Astrocyte (in vitro differentiated cells and primary cell): ENCODE measurements at regions not wholly inside any gene's neighbourhood (a gene's known extent, or its start where the extent isn't known, plus 50 kb on each side); places are given as distances from the start of the nearest gene placed in this dataset.

Source experiments
- EZH2 ChIP-seq: IDR thresholded peaks from 2 replicates; pipeline ENCODE4 v1.6.1; 2012; ENCODE audit warnings: mild to moderate bottlenecking, low read length, inconsistent platforms; ENCODE audit not compliant: insufficient read depth
- TF ChIP-seq, protein P1 (sequence below): IDR thresholded peaks from 2 replicates; pipeline ENCODE4 v1.5.1; 2011; ENCODE audit warnings: low read depth, mild to moderate bottlenecking, inconsistent platforms, low read length, moderate library complexity; ENCODE audit not compliant: insufficient read depth

DNA sequence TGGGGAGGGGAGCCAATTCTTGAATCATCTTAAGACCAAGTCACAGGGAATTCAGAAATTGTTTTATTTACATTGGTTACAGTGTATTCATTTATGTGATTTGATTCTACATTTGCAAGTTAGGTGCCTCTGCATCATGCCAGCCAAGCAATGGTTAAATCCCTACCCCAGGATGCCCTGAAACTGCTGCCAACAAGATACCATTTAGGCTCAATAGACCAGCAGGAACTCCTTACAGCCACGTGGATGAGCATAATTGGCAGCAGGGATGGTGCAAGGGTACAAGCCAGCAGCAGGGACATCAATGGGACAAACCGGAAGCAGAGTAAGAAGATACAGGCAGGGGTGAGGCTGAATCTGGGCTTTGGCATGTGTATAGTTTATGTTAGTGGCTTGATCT is 72.4 kb upstream of the NBEA start:
- TF ChIP-seq, protein P1, sequence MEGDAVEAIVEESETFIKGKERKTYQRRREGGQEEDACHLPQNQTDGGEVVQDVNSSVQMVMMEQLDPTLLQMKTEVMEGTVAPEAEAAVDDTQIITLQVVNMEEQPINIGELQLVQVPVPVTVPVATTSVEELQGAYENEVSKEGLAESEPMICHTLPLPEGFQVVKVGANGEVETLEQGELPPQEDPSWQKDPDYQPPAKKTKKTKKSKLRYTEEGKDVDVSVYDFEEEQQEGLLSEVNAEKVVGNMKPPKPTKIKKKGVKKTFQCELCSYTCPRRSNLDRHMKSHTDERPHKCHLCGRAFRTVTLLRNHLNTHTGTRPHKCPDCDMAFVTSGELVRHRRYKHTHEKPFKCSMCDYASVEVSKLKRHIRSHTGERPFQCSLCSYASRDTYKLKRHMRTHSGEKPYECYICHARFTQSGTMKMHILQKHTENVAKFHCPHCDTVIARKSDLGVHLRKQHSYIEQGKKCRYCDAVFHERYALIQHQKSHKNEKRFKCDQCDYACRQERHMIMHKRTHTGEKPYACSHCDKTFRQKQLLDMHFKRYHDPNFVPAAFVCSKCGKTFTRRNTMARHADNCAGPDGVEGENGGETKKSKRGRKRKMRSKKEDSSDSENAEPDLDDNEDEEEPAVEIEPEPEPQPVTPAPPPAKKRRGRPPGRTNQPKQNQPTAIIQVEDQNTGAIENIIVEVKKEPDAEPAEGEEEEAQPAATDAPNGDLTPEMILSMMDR: no peak
- TF ChIP-seq EZH2: no peak
